Adrenal gland (tissue), 9 donors: ENCODE measurements at regions not wholly inside any gene's neighbourhood (a gene's known extent, or its start where the extent isn't known, plus 50 kb on each side); places are given as distances from the start of the nearest gene placed in this dataset.

Source experiments
- DNase-seq, 7 donors: peaks; one replicate each; pipeline ENCODE4 v3.0.0-alpha.2; 2019 to 2020
- H3K27ac ChIP-seq, 5 donors: fragments of 200-600 bp; sonication (generic) in 4 of 5; 1 replicate in 3 of 5; 2 replicates in 2 of 5; pipeline versions ENCODE4 v1.5.1 to v1.8.0; 2016 to 2020; ENCODE audit warnings: mild to moderate bottlenecking in 1 of 5
- H3K27me3 ChIP-seq: fragments of 200-600 bp; 2 replicates; pipeline ENCODE4 v1.8.0; 2021
- H3K36me3 ChIP-seq, 2 donors: fragments of 200-600 bp; replicated peaks in 1 of 2; 1 replicate in 1 of 2; 2 replicates in 1 of 2; pipeline versions ENCODE4 v1.5.1 to v1.8.0; 2018 to 2022
- H3K4me1 ChIP-seq, 2 donors: fragments of 200-600 bp; replicated peaks in 1 of 2; 1 replicate in 1 of 2; 2 replicates in 1 of 2; pipeline versions ENCODE4 v1.5.1 to v1.8.0; 2018 to 2021
- H3K4me3 ChIP-seq, 4 donors: fragments of 200-600 bp; sonication (generic) in 3 of 4; one replicate each; pipeline ENCODE4 v1.5.1; 2016 to 2018
- H3K9me3 ChIP-seq, 3 donors: fragments of 200-600 bp; sonication (generic) in 1 of 3; replicated peaks in 1 of 3; 1 replicate in 2 of 3; 2 replicates in 1 of 3; pipeline versions ENCODE4 v1.5.1 to v1.8.0; 2016 to 2021
- POLR2A ChIP-seq, 2 donors: fragments of 450-650 bp; IDR thresholded peaks; one replicate each; pipeline ENCODE4 v1.6.1; 2017; ENCODE audit warnings: antibody characterized with exemption in 2 of 2, mild to moderate bottlenecking in 2 of 2, moderate library complexity in 1 of 2
- WGBS, 4 donors: extraction: QIAGEN DNeasy Blood & Tissue Kit in 2 of 4; methylation state at CpG; one replicate each; pipeline versions ENCODE4 v1.1.5 to v1.1.7; 2013 to 2017; 5-methylcytosine and 5-hydroxymethylcytosine counted together
- intact Hi-C, 2 donors: fragments of 100-400 bp; cut with DNase I; formaldehyde crosslinking; loops; one replicate each; pipeline versions ENCODE4 v1.14.1 to v1.15.0; 2022 to 2023
- TF ChIP-seq, protein P1 (sequence below), 6 experiments: fragments of 450-650 bp in 4 of 6; fragments of 200-600 bp in 2 of 6; sonication (generic) in 1 of 6; IDR thresholded peaks; 1 replicate in 5 of 6; 2 replicates in 1 of 6; pipeline versions ENCODE4 v1.5.1 to v1.8.0; 2016 to 2021; ENCODE audit warnings: antibody characterized with exemption in 6 of 6, mild to moderate bottlenecking in 2 of 6, moderate library complexity in 1 of 6
- donor health status: healthy with polysubstance abuse.
- donor health status: Bipolar disorder and iron deficiency.
- donor health status: DM: yes; HTN: yes; CAD: no.
- donor health status: DM: no; HTN: no; CAD: no.
- donor health status: DM: no; HTN: no; CAD: no.

DNA sequence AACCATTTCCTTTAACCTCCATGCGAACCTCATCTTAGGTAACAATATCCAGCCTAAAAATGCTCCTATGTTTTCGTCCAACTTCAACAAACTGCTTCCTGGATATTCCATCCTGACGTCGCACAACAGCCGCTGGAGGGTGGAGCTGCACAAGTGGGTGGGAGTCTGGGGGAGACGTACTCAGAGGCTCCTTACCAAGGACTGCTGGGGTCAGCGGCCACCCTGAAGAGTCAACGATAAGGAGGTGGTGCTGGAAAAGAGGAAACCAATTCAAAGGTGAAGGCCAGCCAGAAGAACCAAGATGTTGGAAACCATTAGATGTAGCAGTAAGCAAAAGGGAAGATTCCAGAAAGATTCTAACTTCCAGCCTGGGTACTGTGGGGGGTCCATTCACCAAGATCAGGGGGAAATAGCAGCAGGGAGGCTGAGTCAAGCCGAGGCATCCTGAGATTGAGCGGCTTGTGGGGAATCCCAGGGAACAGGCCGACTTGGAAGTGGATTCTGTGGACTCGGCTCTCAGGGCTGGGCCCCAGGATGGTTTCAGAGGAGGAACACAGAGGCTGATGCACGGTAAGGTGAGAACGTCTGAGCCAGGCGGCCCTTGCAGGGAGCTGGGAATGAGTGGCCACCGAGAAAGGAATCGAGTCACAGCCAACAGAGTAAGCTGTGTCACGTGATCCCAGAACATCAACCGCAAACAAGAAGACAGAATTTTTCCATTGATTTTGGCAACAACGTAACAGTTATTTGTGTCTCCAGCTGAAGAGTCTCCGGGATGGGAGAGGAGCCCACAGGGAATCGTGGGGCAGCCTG lies 375.7 kb downstream of the NPHP4 start:
- Histone ChIP-seq H3K4me1 (no peaks in the 10 kb centered on the region), H3K27me3 (peaks cover 10% of the 10 kb centered on the region), H3K36me3 (no peaks in the 10 kb centered on the region), H3K9me3 (no peaks in the 10 kb centered on the region), H3K27ac (no peak overlapping the region), H3K4me3 (no peak overlapping the region)
- DNase-seq = peak in 1 of 7 donors; percentile 39
- WGBS, 4 donors = 77 to 79% (median 78%) methylated on average over 22 of the region's 22 CpGs
- intact Hi-C loops = no loop called here
- TF ChIP-seq, protein P1, sequence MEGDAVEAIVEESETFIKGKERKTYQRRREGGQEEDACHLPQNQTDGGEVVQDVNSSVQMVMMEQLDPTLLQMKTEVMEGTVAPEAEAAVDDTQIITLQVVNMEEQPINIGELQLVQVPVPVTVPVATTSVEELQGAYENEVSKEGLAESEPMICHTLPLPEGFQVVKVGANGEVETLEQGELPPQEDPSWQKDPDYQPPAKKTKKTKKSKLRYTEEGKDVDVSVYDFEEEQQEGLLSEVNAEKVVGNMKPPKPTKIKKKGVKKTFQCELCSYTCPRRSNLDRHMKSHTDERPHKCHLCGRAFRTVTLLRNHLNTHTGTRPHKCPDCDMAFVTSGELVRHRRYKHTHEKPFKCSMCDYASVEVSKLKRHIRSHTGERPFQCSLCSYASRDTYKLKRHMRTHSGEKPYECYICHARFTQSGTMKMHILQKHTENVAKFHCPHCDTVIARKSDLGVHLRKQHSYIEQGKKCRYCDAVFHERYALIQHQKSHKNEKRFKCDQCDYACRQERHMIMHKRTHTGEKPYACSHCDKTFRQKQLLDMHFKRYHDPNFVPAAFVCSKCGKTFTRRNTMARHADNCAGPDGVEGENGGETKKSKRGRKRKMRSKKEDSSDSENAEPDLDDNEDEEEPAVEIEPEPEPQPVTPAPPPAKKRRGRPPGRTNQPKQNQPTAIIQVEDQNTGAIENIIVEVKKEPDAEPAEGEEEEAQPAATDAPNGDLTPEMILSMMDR (IDR thresholded peaks at IDR 0.05) = no peak
- no peak for TF ChIP-seq POLR2A (IDR thresholded peaks at IDR 0.05)

DNA sequence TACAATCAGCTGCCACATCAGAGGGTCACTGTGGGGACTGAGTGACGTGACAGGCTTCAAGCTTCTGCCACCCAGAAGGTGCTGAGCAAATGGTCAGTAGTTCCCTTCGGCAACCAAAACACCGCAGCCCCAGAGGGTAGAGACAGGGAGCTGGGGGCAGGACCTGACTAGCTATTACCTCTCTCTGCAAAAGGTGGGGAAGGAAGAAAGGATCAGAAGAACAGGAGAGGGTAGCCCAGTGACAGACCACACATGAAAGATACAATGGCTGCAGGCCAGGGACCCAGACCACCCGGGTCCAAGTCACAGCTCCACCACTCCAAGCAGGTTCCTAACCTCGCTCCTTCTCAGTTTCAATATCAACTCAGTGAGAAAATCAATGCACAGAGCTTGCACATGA lies 377.1 kb downstream of the NPHP4 start:
- Histone ChIP-seq H3K27ac (no peak overlapping the region), H3K36me3 (no peaks in the 10 kb centered on the region), H3K4me3 (no peak overlapping the region), H3K4me1 (no peaks in the 10 kb centered on the region), H3K9me3 (no peaks in the 10 kb centered on the region), H3K27me3 (peaks cover 10% of the 10 kb centered on the region)
- TF ChIP-seq, protein P1 (IDR thresholded peaks at IDR 0.05) = no peak
- no peak for TF ChIP-seq POLR2A (IDR thresholded peaks at IDR 0.05)
- intact Hi-C loops = no loop called here
- 42 to 68% (median 57%) methylated on average over 3 to 5 of the region's 5 CpGs for WGBS, 4 donors
- peak in 1 of 7 donors; percentile 28 for DNase-seq

DNA sequence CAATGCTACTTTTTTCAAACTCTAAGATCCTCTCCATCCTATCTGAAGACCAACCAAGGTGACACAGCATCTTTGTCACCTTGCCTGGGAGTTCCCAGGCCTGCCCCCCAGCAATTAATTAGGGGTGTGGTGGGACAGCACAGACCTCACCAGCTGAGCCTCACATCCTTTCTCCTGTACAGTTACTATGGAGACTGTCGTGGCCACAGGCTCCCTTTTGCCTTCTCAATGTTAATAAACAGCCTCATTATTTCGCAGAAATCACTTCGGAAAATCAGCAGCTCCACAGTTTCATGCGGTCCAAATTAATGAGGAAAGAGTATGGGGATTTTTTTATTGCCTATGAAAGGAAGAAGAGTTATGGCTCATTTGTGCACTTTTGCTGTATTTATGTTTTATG lies 378.3 kb downstream of the NPHP4 start:
- no peak overlapping the region for H3K4me3 ChIP-seq
- no peak for TF ChIP-seq POLR2A (IDR thresholded peaks at IDR 0.05)
- TF ChIP-seq, protein P1 (IDR thresholded peaks at IDR 0.05) = no peak
- WGBS, 4 donors = 69 to 84% (median 78%) methylated on average over 4 of the region's 4 CpGs
- H3K36me3 ChIP-seq = no peaks in the 10 kb centered on the region
- H3K27ac ChIP-seq = no peak overlapping the region
- intact Hi-C loops = no loop called here
- no peaks in the 10 kb centered on the region for H3K4me1 ChIP-seq
- DNase-seq = peak in 1 of 7 donors; percentile 49
- peaks cover 0 to 2% (median 0%) of the 10 kb centered on the region in 3 donors for H3K9me3 ChIP-seq
- peaks cover 10% of the 10 kb centered on the region for H3K27me3 ChIP-seq

DNA sequence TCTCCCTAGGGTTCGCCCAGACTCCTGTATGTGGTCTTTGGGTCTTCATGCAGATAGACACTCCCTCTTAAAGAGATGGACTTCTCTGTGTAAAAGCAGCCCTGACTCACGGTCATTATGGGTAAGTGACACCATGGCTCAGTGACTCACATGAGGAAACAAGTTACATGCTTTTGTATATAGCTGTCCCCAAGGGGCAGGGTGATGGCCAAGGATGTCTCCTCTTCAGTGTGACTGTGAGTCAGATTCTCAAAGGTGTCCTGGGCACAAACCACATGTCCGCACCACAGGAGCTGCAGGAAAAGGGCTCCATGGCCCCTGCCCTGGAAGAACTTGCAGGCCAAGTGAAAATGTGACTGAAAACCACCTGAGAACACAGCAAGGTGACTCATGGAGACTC lies 380.4 kb downstream of the NPHP4 start:
- TF ChIP-seq, protein P1 (IDR thresholded peaks at IDR 0.05) = no peak
- no peak for TF ChIP-seq POLR2A (IDR thresholded peaks at IDR 0.05)
- H3K27me3 ChIP-seq = peaks cover 5% of the 10 kb centered on the region
- intact Hi-C loops = no loop called here

More for the DNA sequence above, 380.4 kb downstream of the NPHP4 start:
- WGBS, 4 donors = 63 to 75% (median 70%) methylated on average over 1 to 3 of the region's 3 CpGs
- H3K4me3 ChIP-seq = no peak overlapping the region
- DNase-seq = no peak
- no peaks in the 10 kb centered on the region for H3K4me1 ChIP-seq
- peaks cover 0 to 8% (median 0%) of the 10 kb centered on the region in 3 donors for H3K9me3 ChIP-seq
- H3K27ac ChIP-seq = no peak overlapping the region
- H3K36me3 ChIP-seq = no peaks in the 10 kb centered on the region
